ENCODE measurements at regions not wholly inside any gene's neighbourhood (a gene's known extent, or its start where the extent isn't known, plus 50 kb on each side); places are given as distances from the start of the nearest gene placed in this dataset.
"Not testable (repeated sequence)": the region's sequence is repeated elsewhere in the genome, so short reads cannot be mapped to it uniquely, and the experiment has no call there.

GRCh38 chr6:20277724-20278123 is 65.5 kb upstream of the MBOAT1 start:
- not testable (repeated sequence) for TF ChIP-seq CTCF, POLR2A (IDR thresholded peaks at IDR 0.05)

Measured in tibial nerve (tissue), 3 donors.